Activated CD4-positive, CD25-positive, alpha-beta regulatory T cell (primary cell): ENCODE measurements at regions not wholly inside any gene's neighbourhood (a gene's known extent, or its start where the extent isn't known, plus 50 kb on each side); places are given as distances from the start of the nearest gene placed in this dataset.
"Not testable (repeated sequence)": the region's sequence is repeated elsewhere in the genome, so short reads cannot be mapped to it uniquely, and the experiment has no call there.

Experiments used
- DNase-seq, 4 experiments: peaks; one replicate each; lab custom pipeline; 2025; lab: John Stamatoyannopoulos, UW

- no peak for DNase-seq
Measured at GRCh38 chr3:106399761-106400160, 530.9 kb upstream of the CBLB start.

GRCh38 chr3:106401666-106402490, 533.1 kb upstream of the CBLB start:
- no peak for DNase-seq

- no peak for DNase-seq
Measured at GRCh38 chr3:106403371-106404145, 534.7 kb upstream of the CBLB start.

GRCh38 chr3:106413683-106414082, 544.9 kb upstream of the CBLB start:
- no peak for DNase-seq

- DNase-seq, result no peak
Measured at GRCh38 chr3:106420628-106421027, 551.8 kb upstream of the CBLB start.

- DNase-seq, result no peak
Measured at GRCh38 chr3:106421426-106421825, 552.6 kb upstream of the CBLB start.

- no peak for DNase-seq
Measured at GRCh38 chr3:106421909-106422308, 553.1 kb upstream of the CBLB start.

- DNase-seq, result no peak
Measured at GRCh38 chr3:106423321-106424225, 554.8 kb upstream of the CBLB start.

GRCh38 chr3:106425026-106425425, 556.2 kb upstream of the CBLB start:
- no peak for DNase-seq

GRCh38 chr3:106425916-106426315, 557.1 kb upstream of the CBLB start:
- no peak for DNase-seq

- no peak for DNase-seq
Measured at GRCh38 chr3:106428565-106428994, 559.8 kb upstream of the CBLB start.

- DNase-seq, result no peak
Measured at GRCh38 chr3:106431721-106432120, 562.9 kb upstream of the CBLB start.

- no peak for DNase-seq
Measured at GRCh38 chr3:106435899-106436453, 567.2 kb upstream of the CBLB start.

GRCh38 chr3:106438887-106439286, 570.1 kb upstream of the CBLB start:
- DNase-seq, result no peak

GRCh38 chr3:106440672-106441071, 571.9 kb upstream of the CBLB start:
- no peak for DNase-seq

GRCh38 chr3:106446271-106446670, 577.5 kb upstream of the CBLB start:
- no peak for DNase-seq

GRCh38 chr3:106447723-106448301, 579.0 kb upstream of the CBLB start:
- DNase-seq, result no peak

- not testable (repeated sequence) for DNase-seq
Measured at GRCh38 chr3:106448372-106448966, 579.7 kb upstream of the CBLB start.

- DNase-seq, result no peak
Measured at GRCh38 chr3:106452096-106452495, 583.3 kb upstream of the CBLB start.

GRCh38 chr3:106454497-106454896, 585.7 kb upstream of the CBLB start:
- no peak for DNase-seq
